SK-N-MC (cell line): ENCODE measurements at regions not wholly inside any gene's neighbourhood (a gene's known extent, or its start where the extent isn't known, plus 50 kb on each side); places are given as distances from the start of the nearest gene placed in this dataset.

Experiments
- EZH2 ChIP-seq: fragments of 200-600 bp; sonication (generic); IDR thresholded peaks from one replicate; pipeline ENCODE4 v1.6.1; 2017; ENCODE audit warnings: antibody characterized with exemption
- POLR2AphosphoS5 ChIP-seq: IDR thresholded peaks from 2 replicates; pipeline ENCODE4 v1.6.1; 2012; ENCODE audit warnings: mild to moderate bottlenecking, low read depth, low read length, borderline replicate concordance

GRCh38 chr20:47951521-47951971 lies 166.3 kb upstream of the SULF2 start:
- TF ChIP-seq EZH2 (no peak), POLR2AphosphoS5 (no peak)
